ENCODE measurements at regions not wholly inside any gene's neighbourhood (a gene's known extent, or its start where the extent isn't known, plus 50 kb on each side); places are given as distances from the start of the nearest gene placed in this dataset.

- TF ChIP-seq REST (IDR thresholded peaks at IDR 0.05; ENCODE audit: borderline replicate concordance) (no peak), CTCF (IDR thresholded peaks at IDR 0.05; ENCODE audit: poor library complexity, severe bottlenecking) (no peak), POLR2AphosphoS5 (IDR thresholded peaks at IDR 0.05) (no peak), SMC3 (conservative IDR thresholded peaks at IDR 0.05; ENCODE audit: poor library complexity) (no peak), EP300 (conservative IDR thresholded peaks at IDR 0.05; ENCODE audit: poor library complexity, severe bottlenecking) (no peak), EZH2 (IDR thresholded peaks at IDR 0.05; ENCODE audit: borderline replicate concordance, insufficient read depth, low read length, poor library complexity, severe bottlenecking) (no peak), TAF1 (IDR thresholded peaks at IDR 0.05; ENCODE audit: low read depth) (no peak), MXI1 (conservative IDR thresholded peaks at IDR 0.05; ENCODE audit: poor library complexity, severe bottlenecking) (no peak)
- Histone ChIP-seq H3K9me2 (ENCODE audit: insufficient read depth, low read length) (no peaks in the 10 kb centered on the region), H3K4me3 (ENCODE audit: low read length) (no peak overlapping the region), H4K20me1 (ENCODE audit: insufficient read depth) (no peaks in the 10 kb centered on the region), H3K27me3 (ENCODE audit: insufficient read depth, low read depth, low read length) (no peaks in the 10 kb centered on the region), H3K79me2 (replicated peaks; ENCODE audit: insufficient read depth, low read length) (no peaks in the 10 kb centered on the region), H3K9ac (ENCODE audit: low read length) (no peak overlapping the region), H3K4me2 (ENCODE audit: low read length) (no peak overlapping the region), H3F3A (ENCODE audit: insufficient read depth, low read length, poor library complexity, severe bottlenecking) (no peaks in the 10 kb centered on the region), H3K9me3 (ENCODE audit: low read length) (no peaks in the 10 kb centered on the region), H3K36me3 (ENCODE audit: insufficient read depth, low read length) (no peaks in the 10 kb centered on the region), H2AFZ (ENCODE audit: low read depth, low read length) (no peak overlapping the region), H3K27ac (ENCODE audit: low read length) (no peak overlapping the region)
Observed at GRCh38 chr12:38977132-38977531, 71.7 kb upstream of the CPNE8 start.

GRCh38 chr12:38969706-38970105 is 64.3 kb upstream of the CPNE8 start:
- no peaks in the 10 kb centered on the region for H3F3A ChIP-seq (ENCODE audit: insufficient read depth, low read length, poor library complexity, severe bottlenecking)
- no peak overlapping the region for H3K9ac ChIP-seq (ENCODE audit: low read length)
- H3K9me3 ChIP-seq (ENCODE audit: low read length), result no peaks in the 10 kb centered on the region
- H3K27me3 ChIP-seq (ENCODE audit: insufficient read depth, low read depth, low read length), result no peaks in the 10 kb centered on the region
- no peaks in the 10 kb centered on the region for H3K36me3 ChIP-seq (ENCODE audit: insufficient read depth, low read length)
- no peaks in the 10 kb centered on the region for H4K20me1 ChIP-seq (ENCODE audit: insufficient read depth)
- H3K79me2 ChIP-seq (replicated peaks; ENCODE audit: insufficient read depth, low read length), result no peaks in the 10 kb centered on the region
- no peak overlapping the region for H2AFZ ChIP-seq (ENCODE audit: low read depth, low read length)
- no peak overlapping the region for H3K4me3 ChIP-seq (ENCODE audit: low read length)
- no peaks in the 10 kb centered on the region for H3K9me2 ChIP-seq (ENCODE audit: insufficient read depth, low read length)
- no peak overlapping the region for H3K27ac ChIP-seq (ENCODE audit: low read length)
- TF ChIP-seq POLR2AphosphoS5 (IDR thresholded peaks at IDR 0.05), result no peak
- no peak for TF ChIP-seq REST (IDR thresholded peaks at IDR 0.05; ENCODE audit: borderline replicate concordance)
- no peak for TF ChIP-seq MXI1 (conservative IDR thresholded peaks at IDR 0.05; ENCODE audit: poor library complexity, severe bottlenecking)
- no peak for TF ChIP-seq RAD21 (conservative IDR thresholded peaks at IDR 0.05)
- no peak overlapping the region for H3K4me2 ChIP-seq (ENCODE audit: low read length)
